HepG2 (cell line): ENCODE measurements at regions not wholly inside any gene's neighbourhood (a gene's known extent, or its start where the extent isn't known, plus 50 kb on each side); places are given as distances from the start of the nearest gene placed in this dataset.

Source experiments
- ATAC-seq: fragments of 200-7000 bp; cut with Tn5 transposase; 3 replicates; pipeline ENCODE4 v1.9.1; 2020; ENCODE audit warnings: mild to moderate bottlenecking, moderate library complexity
- BruUV-seq: library from RNA; stranded (reverse); fragments of 400-500 nt; replicated peaks from 2 replicates; lab custom pipeline; 2021; lab: Mats Ljungman, UMichigan
- CTCF ChIA-PET: fragments of 300-600 bp; formaldehyde crosslinking; extraction: SDS; loops from one replicate; lab custom pipeline; 2021; ENCODE audit warnings: low total read pairs, inconsistent platforms, low intra/inter-chr PET ratio; lab: Yijun Ruan, JAX
- POLR2A ChIA-PET: fragments of 350-600 bp; sonication (Branson Sonifier 250); formaldehyde crosslinking; loops from one replicate; lab custom pipeline; 2020; ENCODE audit warnings: antibody characterized with exemption, inconsistent platforms; lab: Yijun Ruan, JAX
- DNase-seq: peaks from one replicate; pipeline ENCODE4 v3.0.0-alpha.2; 2015; ENCODE audit warnings: low spot score
- FAIRE-seq: peaks from 3 replicates; lab custom pipeline; 2011; peaks lifted over from hg19 to GRCh38; lab: Jason Lieb, UNC
- H2AFZ ChIP-seq: one replicate; pipeline ENCODE4 v1.6.1; 2011; ENCODE audit warnings: low read length, inconsistent platforms
- H3K27ac ChIP-seq: fragments of 300-600 bp; 3 replicates; pipeline ENCODE4 v1.8.0; 2011; ENCODE audit warnings: mixed run types, mild to moderate bottlenecking, mixed read lengths, low read length, inconsistent platforms; ENCODE audit not compliant: insufficient read depth; ENCODE audit errors: extremely low read length
- H3K27me3 ChIP-seq, 2 experiments: fragments of 200-600 bp in 1 of 2; 2 replicates in 1 of 2; 3 replicates in 1 of 2; pipeline versions ENCODE4 v1.6.0 to v1.8.0; 2011; ENCODE audit warnings: low read length in 2 of 2, mild to moderate bottlenecking in 2 of 2, moderate library complexity in 2 of 2, inconsistent platforms in 1 of 2; ENCODE audit not compliant: insufficient read depth in 2 of 2, control insufficient read depth in 1 of 2
- H3K36me3 ChIP-seq, 2 experiments: fragments of 200-600 bp in 1 of 2; replicated peaks in 1 of 2; 2 replicates in 1 of 2; 3 replicates in 1 of 2; pipeline versions ENCODE4 v1.5.1 to v1.8.0; 2011; ENCODE audit warnings: low read length in 2 of 2, inconsistent platforms in 1 of 2; ENCODE audit not compliant: insufficient read depth in 2 of 2, control insufficient read depth in 1 of 2
- H3K4me1 ChIP-seq: 2 replicates; pipeline ENCODE4 v1.5.1; 2012; ENCODE audit warnings: low read length, inconsistent platforms; ENCODE audit not compliant: insufficient read depth
- H3K4me2 ChIP-seq: 2 replicates; pipeline ENCODE4 v1.6.0; 2011; ENCODE audit warnings: low read depth, low read length, inconsistent platforms
- H3K4me3 ChIP-seq, 3 experiments: fragments of 200-600 bp in 1 of 3; sonication (generic), shearing (Covaris generic) in 1 of 3; replicated peaks in 1 of 3; 2 replicates each; pipeline ENCODE4 v1.5.1; 2011 to 2016; ENCODE audit warnings: low read length in 3 of 3, inconsistent platforms in 2 of 3, low read depth in 2 of 3, mild to moderate bottlenecking in 2 of 3, control low read depth in 1 of 3, mixed read lengths in 1 of 3; ENCODE audit not compliant: insufficient read depth in 1 of 3
- H3K79me2 ChIP-seq: one replicate; pipeline ENCODE4 v1.6.1; 2011; ENCODE audit warnings: low read length, inconsistent platforms; ENCODE audit not compliant: insufficient read depth
- H3K9ac ChIP-seq: 2 replicates; pipeline ENCODE4 v1.6.0; 2011; ENCODE audit warnings: mild to moderate bottlenecking, low read depth, low read length, inconsistent platforms; ENCODE audit not compliant: insufficient read depth
- H3K9me3 ChIP-seq: 2 replicates; pipeline ENCODE4 v1.5.1; 2012; ENCODE audit warnings: mild to moderate bottlenecking, low read length
- H4K20me1 ChIP-seq: 2 replicates; pipeline ENCODE4 v1.6.0; 2011; ENCODE audit warnings: inconsistent platforms, mild to moderate bottlenecking, low read length, moderate library complexity; ENCODE audit not compliant: insufficient read depth
- KLF12 ChIP-seq: sonication (generic); formaldehyde crosslinking; IDR thresholded peaks from 2 replicates; pipeline ENCODE4 v1.4.0; 2020; ENCODE audit warnings: missing genetic modification reagents, borderline replicate concordance
- ZFP37 ChIP-seq: sonication (generic); formaldehyde crosslinking; IDR thresholded peaks from 2 replicates; pipeline ENCODE4 v1.4.0; 2020; ENCODE audit warnings: missing genetic modification reagents, borderline replicate concordance
- WGBS: methylation state at CpG from one replicate; pipeline ENCODE4 v1.1.6; 2017; ENCODE audit warnings: low lambda C conversion rate; 5-methylcytosine and 5-hydroxymethylcytosine counted together
- in situ Hi-C: cut with HindIII; loops from 2 replicates; pipeline ENCODE4 v1.10.0; 2017; ENCODE audit warnings: low pct_unique_long_range_greater_than_20kb; ENCODE audit not compliant: extremely low pct_ligation_motif_present
- intact Hi-C: fragments of 100-400 bp; cut with micrococcal nuclease; formaldehyde crosslinking; loops from one replicate; pipeline ENCODE4 v1.10.0; 2022; ENCODE audit not compliant: unreplicated experiment
- TF ChIP-seq, protein P1 (sequence below): IDR thresholded peaks from 2 replicates; pipeline ENCODE4 v1.6.1; 2016; ENCODE audit warnings: low read depth, control low read depth

DNA sequence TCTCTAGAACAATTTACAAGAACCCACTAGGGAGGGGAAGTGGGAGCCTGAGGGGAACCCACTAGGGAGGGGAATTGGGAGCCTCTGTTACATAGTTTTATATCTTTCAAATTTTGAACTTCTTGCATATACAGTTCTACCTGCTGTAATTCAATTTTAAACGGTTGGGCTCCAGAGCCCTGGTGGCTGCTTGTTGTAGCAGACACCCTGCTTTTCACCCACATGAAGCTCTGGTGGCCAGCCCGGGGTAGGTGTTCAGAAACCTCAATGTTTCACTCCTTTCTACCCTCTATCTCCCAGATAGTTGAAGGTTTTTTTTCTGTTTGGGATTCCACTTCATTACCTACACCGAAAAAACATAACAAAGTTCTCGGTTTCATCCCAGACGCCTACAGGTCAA is 124.4 kb downstream of the TMEM174 start:
- no peak for TF ChIP-seq ZFP37 (CRISPR knock-in tag)
- Histone ChIP-seq H3K36me3 (no peaks in the 10 kb centered on the region), H3K79me2 (no peaks in the 10 kb centered on the region), H3K9ac (no peak overlapping the region), H3K4me1 (no peaks in the 10 kb centered on the region), H4K20me1 (no peaks in the 10 kb centered on the region), H3K4me2 (no peak overlapping the region), H3K27ac (no peak overlapping the region), H2AFZ (no peak overlapping the region), H3K9me3 (no peaks in the 10 kb centered on the region), H3K4me3 (no peak overlapping the region), H3K27me3 (peaks cover 9 to 88% of the 10 kb centered on the region in 2 experiments)
- BruUV-seq: no TSS peak
- in situ Hi-C loops (no loop called here), intact Hi-C loops (no loop called here)
- 9% methylated on average over 5 of the region's 5 CpGs for WGBS
- ATAC-seq (peak; percentile 38; the same call in 1 of the 3 replicates), DNase-seq (no peak), FAIRE-seq (no peak)
- POLR2A ChIA-PET: no interaction called here
- CTCF ChIA-PET: no interaction called here

DNA sequence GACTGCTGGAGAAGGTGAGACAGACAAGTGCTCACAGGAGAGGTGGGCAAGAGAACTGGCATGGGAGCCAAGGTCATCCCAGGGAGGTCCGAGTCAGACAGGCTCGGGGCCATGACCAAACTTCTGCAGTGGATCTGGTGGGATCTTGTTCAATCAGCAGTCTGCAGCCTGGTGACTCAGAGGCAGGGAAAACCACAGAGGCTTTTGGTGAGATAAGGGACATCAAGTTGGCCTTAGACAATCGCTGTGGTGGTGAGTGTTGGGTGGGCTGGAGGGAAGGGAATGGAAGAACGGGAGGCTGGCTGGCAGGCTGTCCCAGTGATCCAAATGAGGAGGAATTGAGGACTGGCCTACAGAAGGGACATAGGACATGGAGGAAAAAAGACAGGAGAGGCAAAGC is 123.8 kb downstream of the TMEM174 start:
- no peaks in the 10 kb centered on the region for H3K9me3 ChIP-seq
- H3K9ac ChIP-seq: no peak overlapping the region
- H4K20me1 ChIP-seq: no peaks in the 10 kb centered on the region
- H3K4me1 ChIP-seq: no peaks in the 10 kb centered on the region
- no peak overlapping the region for H3K4me2 ChIP-seq
- H3K27ac ChIP-seq: no peak overlapping the region
- FAIRE-seq (no peak), DNase-seq (no peak), ATAC-seq (no peak)
- H3K79me2 ChIP-seq: no peaks in the 10 kb centered on the region
- no peak overlapping the region for H3K4me3 ChIP-seq
- no peak overlapping the region for H2AFZ ChIP-seq
- BruUV-seq: no TSS peak
- intact Hi-C loops: no loop called here
- no peaks in the 10 kb centered on the region for H3K36me3 ChIP-seq
- 1% methylated on average over 4 of the region's 4 CpGs for WGBS
- POLR2A ChIA-PET: no interaction called here
- CTCF ChIA-PET: no interaction called here
- peaks cover 9 to 86% of the 10 kb centered on the region in 2 experiments for H3K27me3 ChIP-seq
- TF ChIP-seq, protein P1, sequence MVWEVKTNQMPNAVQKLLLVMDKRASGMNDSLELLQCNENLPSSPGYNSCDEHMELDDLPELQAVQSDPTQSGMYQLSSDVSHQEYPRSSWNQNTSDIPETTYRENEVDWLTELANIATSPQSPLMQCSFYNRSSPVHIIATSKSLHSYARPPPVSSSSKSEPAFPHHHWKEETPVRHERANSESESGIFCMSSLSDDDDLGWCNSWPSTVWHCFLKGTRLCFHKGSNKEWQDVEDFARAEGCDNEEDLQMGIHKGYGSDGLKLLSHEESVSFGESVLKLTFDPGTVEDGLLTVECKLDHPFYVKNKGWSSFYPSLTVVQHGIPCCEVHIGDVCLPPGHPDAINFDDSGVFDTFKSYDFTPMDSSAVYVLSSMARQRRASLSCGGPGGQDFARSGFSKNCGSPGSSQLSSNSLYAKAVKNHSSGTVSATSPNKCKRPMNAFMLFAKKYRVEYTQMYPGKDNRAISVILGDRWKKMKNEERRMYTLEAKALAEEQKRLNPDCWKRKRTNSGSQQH: no peak
- TF ChIP-seq KLF12 (CRISPR knock-in tag): no peak
- in situ Hi-C loops: no loop called here
